ENCODE measurements at regions not wholly inside any gene's neighbourhood (a gene's known extent, or its start where the extent isn't known, plus 50 kb on each side); places are given as distances from the start of the nearest gene placed in this dataset.

DNA sequence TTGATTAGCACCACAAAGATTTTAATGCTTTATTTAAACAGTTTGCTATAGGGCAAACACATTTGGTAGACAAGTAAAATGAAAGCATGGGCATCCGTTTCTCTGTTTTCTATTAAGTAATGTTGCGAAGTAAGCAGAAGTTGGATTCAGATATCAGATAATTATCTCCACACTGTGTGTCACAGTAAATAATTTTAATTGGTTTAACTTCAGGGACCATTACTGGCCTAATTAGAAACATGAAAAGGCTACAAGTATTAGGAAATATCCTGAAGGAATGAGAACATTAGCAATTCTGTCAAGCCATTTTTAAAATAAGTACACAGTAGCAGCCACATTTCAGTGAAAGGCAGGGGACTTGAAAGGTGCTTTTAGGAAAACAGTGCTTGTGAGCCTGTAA lies 975.4 kb downstream of the NR2F1-AS1 start:
- H3K27ac ChIP-seq (ENCODE audit: low read depth, low read length): no peak overlapping the region
- H3F3A ChIP-seq (ENCODE audit: control insufficient read depth, insufficient read depth): no peaks in the 10 kb centered on the region
- H3K4me1 ChIP-seq (ENCODE audit: control insufficient read depth, low read length): no peaks in the 10 kb centered on the region
- H3K4me3 ChIP-seq (ENCODE audit: low read length): no peak overlapping the region
- H3K79me2 ChIP-seq (ENCODE audit: control insufficient read depth, low read length): no peaks in the 10 kb centered on the region
- no peaks in the 10 kb centered on the region for H3K27me3 ChIP-seq (ENCODE audit: control insufficient read depth, low read length)
- no peaks in the 10 kb centered on the region for H4K20me1 ChIP-seq (ENCODE audit: control insufficient read depth, insufficient read depth, low read depth, low read length)
- TF ChIP-seq EZH2phosphoT487 (IDR thresholded peaks at IDR 0.05; ENCODE audit: borderline replicate concordance, low read length) (no peak), CTCF (IDR thresholded peaks at IDR 0.05; ENCODE audit: low read depth, low read length, poor library complexity, severe bottlenecking) (no peak)
- no peaks in the 10 kb centered on the region for H3K9me3 ChIP-seq (ENCODE audit: control insufficient read depth, insufficient read depth, low read length)
- H3K36me3 ChIP-seq (ENCODE audit: control insufficient read depth, low read length): no peaks in the 10 kb centered on the region
- no peak overlapping the region for H3K4me2 ChIP-seq (ENCODE audit: low read length)
- H3K9me2 ChIP-seq (replicated peaks; ENCODE audit: control insufficient read depth, low read length): no peaks in the 10 kb centered on the region

DNA sequence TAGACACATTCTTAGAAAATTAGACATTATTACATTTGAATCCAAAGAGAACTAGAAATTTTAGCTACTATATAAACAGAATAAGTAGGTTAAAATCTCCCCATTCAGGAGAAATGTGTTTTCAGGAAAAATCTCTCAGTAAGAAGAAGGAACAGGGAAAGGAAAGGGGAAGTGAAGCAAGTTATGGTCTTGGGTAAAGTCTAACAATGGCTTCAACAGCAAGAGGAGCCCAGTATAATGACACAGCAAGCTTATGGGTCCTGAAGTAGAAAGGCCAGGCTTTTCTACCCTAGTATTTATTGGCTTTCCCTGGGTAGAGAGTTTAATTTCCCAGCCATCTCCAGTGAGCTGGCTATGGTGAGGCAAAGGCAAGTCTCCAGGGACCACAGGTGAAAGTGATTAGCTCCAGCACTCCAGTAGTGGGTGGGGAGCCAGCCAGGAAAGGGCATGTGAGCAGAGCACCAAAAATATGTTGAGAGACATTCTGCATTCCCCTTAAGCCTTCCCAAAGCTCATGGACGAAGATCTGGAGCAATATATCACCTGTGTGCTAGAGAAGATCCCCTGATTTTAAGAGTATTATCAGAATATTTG lies 981.7 kb downstream of the NR2F1-AS1 start:
- Histone ChIP-seq H3K4me2 (ENCODE audit: low read length) (no peak overlapping the region), H3K9me3 (ENCODE audit: control insufficient read depth, insufficient read depth, low read length) (no peaks in the 10 kb centered on the region), H3K4me1 (ENCODE audit: control insufficient read depth, low read length) (no peaks in the 10 kb centered on the region), H3K27me3 (ENCODE audit: control insufficient read depth, low read length) (no peaks in the 10 kb centered on the region), H3K79me2 (ENCODE audit: control insufficient read depth, low read length) (no peaks in the 10 kb centered on the region), H4K20me1 (ENCODE audit: control insufficient read depth, insufficient read depth, low read depth, low read length) (no peaks in the 10 kb centered on the region), H3K36me3 (ENCODE audit: control insufficient read depth, low read length) (no peaks in the 10 kb centered on the region), H3F3A (ENCODE audit: control insufficient read depth, insufficient read depth) (no peaks in the 10 kb centered on the region), H3K27ac (ENCODE audit: low read depth, low read length) (no peak overlapping the region), H3K9me2 (replicated peaks; ENCODE audit: control insufficient read depth, low read length) (no peaks in the 10 kb centered on the region), H3K4me3 (ENCODE audit: low read length) (no peak overlapping the region)
- TF ChIP-seq CTCF (IDR thresholded peaks at IDR 0.05; ENCODE audit: low read depth, low read length, poor library complexity, severe bottlenecking): no peak
- no peak for TF ChIP-seq EZH2phosphoT487 (IDR thresholded peaks at IDR 0.05; ENCODE audit: borderline replicate concordance, low read length)

GRCh38 chr5:92594031-92594430 lies 987.0 kb downstream of the NR2F1-AS1 start:
- no peaks in the 10 kb centered on the region for H3K9me2 ChIP-seq (replicated peaks; ENCODE audit: control insufficient read depth, low read length)

More at GRCh38 chr5:92594031-92594430, 987.0 kb downstream of the NR2F1-AS1 start:
- H3K4me3 ChIP-seq (ENCODE audit: low read length): no peak overlapping the region
- TF ChIP-seq CTCF (IDR thresholded peaks at IDR 0.05; ENCODE audit: low read depth, low read length, poor library complexity, severe bottlenecking) (no peak), EZH2phosphoT487 (IDR thresholded peaks at IDR 0.05; ENCODE audit: borderline replicate concordance, low read length) (no peak)
- no peaks in the 10 kb centered on the region for H3K36me3 ChIP-seq (ENCODE audit: control insufficient read depth, low read length)
- no peak overlapping the region for H3K4me2 ChIP-seq (ENCODE audit: low read length)
- H4K20me1 ChIP-seq (ENCODE audit: control insufficient read depth, insufficient read depth, low read depth, low read length): no peaks in the 10 kb centered on the region
- no peaks in the 10 kb centered on the region for H3F3A ChIP-seq (ENCODE audit: control insufficient read depth, insufficient read depth)
- H3K79me2 ChIP-seq (ENCODE audit: control insufficient read depth, low read length): no peaks in the 10 kb centered on the region
- H3K27me3 ChIP-seq (ENCODE audit: control insufficient read depth, low read length): no peaks in the 10 kb centered on the region
- H3K9me3 ChIP-seq (ENCODE audit: control insufficient read depth, insufficient read depth, low read length): no peaks in the 10 kb centered on the region
- no peak overlapping the region for H3K27ac ChIP-seq (ENCODE audit: low read depth, low read length)
- no peaks in the 10 kb centered on the region for H3K4me1 ChIP-seq (ENCODE audit: control insufficient read depth, low read length)

Measured in DOHH2 (cell line).